CD8-positive, alpha-beta memory T cell (primary cell): ENCODE measurements at regions not wholly inside any gene's neighbourhood (a gene's known extent, or its start where the extent isn't known, plus 50 kb on each side); places are given as distances from the start of the nearest gene placed in this dataset.

Source experiments
- CTCF ChIA-PET: fragments of 350-600 bp; sonication (Branson Sonifier 250); formaldehyde crosslinking; loops from one replicate; lab custom pipeline; 2021; ENCODE audit warnings: antibody characterized with exemption; lab: Charles Lee
- POLR2A ChIA-PET: fragments of 350-600 bp; sonication (Branson Sonifier 250); formaldehyde crosslinking; loops from one replicate; lab custom pipeline; 2021; ENCODE audit warnings: antibody characterized with exemption; lab: Charles Lee
- DNase-seq, 5 donors: peaks; one replicate each; pipeline versions ENCODE4 v3.0.0 to v3.0.0-alpha.2; 2020 to 2022; ENCODE audit warnings: mixed read lengths in 1 of 5
- H3K27ac ChIP-seq: one replicate; pipeline ENCODE4 v1.7.0; 2013; ENCODE audit warnings: low read depth, mild to moderate bottlenecking, low read length, moderate library complexity
- H3K27me3 ChIP-seq: 2 replicates; pipeline ENCODE4 v1.7.0; 2013; ENCODE audit warnings: low read length, mild to moderate bottlenecking; ENCODE audit not compliant: insufficient read depth, poor library complexity, severe bottlenecking
- H3K36me3 ChIP-seq: 2 replicates; pipeline ENCODE4 v1.7.0; 2013; ENCODE audit warnings: mild to moderate bottlenecking, low read length, moderate library complexity; ENCODE audit not compliant: insufficient read depth
- H3K4me1 ChIP-seq: 2 replicates; pipeline ENCODE4 v1.7.0; 2013; ENCODE audit warnings: mild to moderate bottlenecking, low read length, moderate library complexity; ENCODE audit not compliant: insufficient read depth
- H3K4me3 ChIP-seq: 2 replicates; pipeline ENCODE4 v1.7.0; 2013; ENCODE audit warnings: mild to moderate bottlenecking, low read length
- H3K9me3 ChIP-seq: 2 replicates; pipeline ENCODE4 v1.7.0; 2013; ENCODE audit warnings: mild to moderate bottlenecking, low read length
- H3K27ac Mint-ChIP-seq, 8 donors: one replicate each; pipeline ENCODE4 v1.8.0; 2020 to 2021; ENCODE audit warnings: mixed read lengths in 8 of 8, mild to moderate bottlenecking in 6 of 8, inconsistent platforms in 3 of 8, moderate library complexity in 3 of 8
- H3K27me3 Mint-ChIP-seq, 2 donors: one replicate each; pipeline ENCODE4 v1.8.0; 2020 to 2021; ENCODE audit warnings: mixed read lengths in 2 of 2, mild to moderate bottlenecking in 1 of 2, moderate library complexity in 1 of 2
- H3K36me3 Mint-ChIP-seq, 3 donors: one replicate each; pipeline ENCODE4 v1.8.0; 2020 to 2021; ENCODE audit warnings: mixed read lengths in 3 of 3, inconsistent platforms in 1 of 3, mild to moderate bottlenecking in 1 of 3
- H3K4me1 Mint-ChIP-seq, 3 donors: one replicate each; pipeline ENCODE4 v1.8.0; 2020 to 2021; ENCODE audit warnings: mixed read lengths in 3 of 3, inconsistent platforms in 1 of 3, mild to moderate bottlenecking in 1 of 3
- H3K4me3 Mint-ChIP-seq, 7 donors: one replicate each; pipeline ENCODE4 v1.8.0; 2020 to 2021; ENCODE audit warnings: mixed read lengths in 7 of 7, mild to moderate bottlenecking in 6 of 7, moderate library complexity in 4 of 7, inconsistent platforms in 2 of 7
- H3K9me3 Mint-ChIP-seq, 5 donors: one replicate each; pipeline ENCODE4 v1.8.0; 2020 to 2022; ENCODE audit warnings: mixed read lengths in 5 of 5, mild to moderate bottlenecking in 3 of 5, moderate library complexity in 2 of 5, inconsistent platforms in 1 of 5

- Mint-ChIP-seq H3K36me3 (no peaks in the 10 kb centered on the region), H3K27ac (no peak overlapping the region), H3K9me3 (no peaks in the 10 kb centered on the region), H3K4me1 (no peaks in the 10 kb centered on the region), H3K4me3 (no peak overlapping the region), H3K27me3 (peaks cover 10 to 23% of the 10 kb centered on the region in 2 donors)
- no peaks in the 10 kb centered on the region for H3K9me3 ChIP-seq
- ChIA-PET CTCF (no interaction called here), POLR2A (no interaction called here)
- no peak for DNase-seq
- H3K4me1 ChIP-seq, result no peaks in the 10 kb centered on the region
- no peak overlapping the region for H3K4me3 ChIP-seq
- H3K27me3 ChIP-seq, result no peaks in the 10 kb centered on the region
- H3K27ac ChIP-seq, result no peak overlapping the region
- H3K36me3 ChIP-seq, result no peaks in the 10 kb centered on the region
Measured at GRCh38 chr9:86521977-86522376, 167.8 kb upstream of the TUT7 start.

- Histone ChIP-seq H3K27ac (no peak overlapping the region), H3K27me3 (no peaks in the 10 kb centered on the region), H3K36me3 (no peaks in the 10 kb centered on the region), H3K4me3 (no peak overlapping the region), H3K9me3 (no peaks in the 10 kb centered on the region), H3K4me1 (no peaks in the 10 kb centered on the region)
- CTCF ChIA-PET, result no interaction called here
- Mint-ChIP-seq H3K4me1 (no peaks in the 10 kb centered on the region), H3K36me3 (no peaks in the 10 kb centered on the region), H3K4me3 (no peak overlapping the region), H3K9me3 (no peaks in the 10 kb centered on the region), H3K27ac (no peak overlapping the region), H3K27me3 (peaks cover 10 to 17% of the 10 kb centered on the region in 2 donors)
- POLR2A ChIA-PET, result no interaction called here
- DNase-seq, result no peak
Measured at GRCh38 chr9:86521322-86521721, 167.1 kb upstream of the TUT7 start.

GRCh38 chr9:86519066-86519615 is 164.9 kb upstream of the TUT7 start:
- CTCF ChIA-PET, result no interaction called here
- no peaks in the 10 kb centered on the region for H3K4me1 ChIP-seq

DNA sequence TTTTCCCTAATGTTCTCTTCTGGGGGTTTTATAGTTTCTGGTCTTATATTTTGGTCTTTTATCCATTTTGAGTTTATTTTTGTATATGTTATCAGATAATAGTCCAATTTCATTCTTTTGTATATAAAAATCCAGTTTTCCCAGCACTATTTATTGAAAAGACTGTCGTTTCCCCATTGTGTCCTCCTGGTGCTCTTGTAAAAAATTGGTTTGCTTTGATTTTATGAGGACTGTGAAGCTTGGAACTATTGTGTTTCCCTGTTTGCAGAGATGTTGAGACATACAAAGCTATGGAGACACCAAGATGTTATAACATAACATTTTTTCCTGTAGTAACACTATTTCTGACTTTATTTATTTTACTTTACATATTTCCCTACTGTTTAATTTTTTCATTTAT is 163.3 kb upstream of the TUT7 start:
- ChIA-PET POLR2A (no interaction called here), CTCF (no interaction called here)
- H3K36me3 Mint-ChIP-seq, result no peaks in the 10 kb centered on the region
- Histone ChIP-seq H3K36me3 (no peaks in the 10 kb centered on the region), H3K9me3 (no peaks in the 10 kb centered on the region), H3K4me1 (no peaks in the 10 kb centered on the region), H3K27me3 (no peaks in the 10 kb centered on the region), H3K27ac (no peak overlapping the region), H3K4me3 (no peak overlapping the region)
- no peak for DNase-seq
- no peak overlapping the region for H3K4me3 Mint-ChIP-seq
- no peaks in the 10 kb centered on the region for H3K4me1 Mint-ChIP-seq
- H3K27ac Mint-ChIP-seq, result no peak overlapping the region
- no peaks in the 10 kb centered on the region for H3K9me3 Mint-ChIP-seq
- peaks cover 0 to 10% of the 10 kb centered on the region in 2 donors for H3K27me3 Mint-ChIP-seq

More at GRCh38 chr9:86519066-86519615, 164.9 kb upstream of the TUT7 start:
- POLR2A ChIA-PET, result no interaction called here
- Mint-ChIP-seq H3K9me3 (no peaks in the 10 kb centered on the region), H3K36me3 (no peaks in the 10 kb centered on the region), H3K4me3 (no peak overlapping the region), H3K4me1 (no peaks in the 10 kb centered on the region), H3K27ac (no peak overlapping the region), H3K27me3 (peaks cover 2 to 10% of the 10 kb centered on the region in 2 donors)
- H3K36me3 ChIP-seq, result no peaks in the 10 kb centered on the region
- DNase-seq, result no peak
- H3K4me3 ChIP-seq, result no peak overlapping the region
- no peak overlapping the region for H3K27ac ChIP-seq
- H3K9me3 ChIP-seq, result no peaks in the 10 kb centered on the region
- no peaks in the 10 kb centered on the region for H3K27me3 ChIP-seq

DNA sequence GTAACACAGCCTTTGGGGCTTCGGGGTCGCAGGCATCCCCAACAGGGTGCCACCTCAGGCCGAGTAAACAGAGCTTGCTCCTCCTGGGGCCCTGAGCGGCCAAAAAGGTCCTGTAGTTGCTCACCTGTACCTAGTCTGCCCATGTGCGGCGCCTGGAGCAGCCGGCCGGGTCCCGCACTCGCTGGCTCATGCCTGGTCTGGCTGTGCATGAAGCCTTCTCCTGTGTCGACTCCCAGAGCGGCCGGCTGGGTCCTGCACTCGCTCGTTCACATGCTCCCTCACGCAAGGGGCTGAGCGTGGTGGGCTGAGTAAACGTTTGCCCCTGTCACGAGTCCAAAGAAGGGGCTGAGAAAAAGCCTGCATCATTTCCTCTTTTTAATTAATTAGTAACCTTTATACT is 162.4 kb upstream of the TUT7 start:
- H3K36me3 Mint-ChIP-seq, result no peaks in the 10 kb centered on the region
- Histone ChIP-seq H3K9me3 (no peaks in the 10 kb centered on the region), H3K4me1 (no peaks in the 10 kb centered on the region), H3K36me3 (no peaks in the 10 kb centered on the region), H3K27me3 (no peaks in the 10 kb centered on the region), H3K27ac (no peak overlapping the region), H3K4me3 (no peak overlapping the region)
- no peaks in the 10 kb centered on the region for H3K4me1 Mint-ChIP-seq
- POLR2A ChIA-PET, result no interaction called here
- H3K27ac Mint-ChIP-seq, result no peak overlapping the region
- H3K4me3 Mint-ChIP-seq, result no peak overlapping the region
- no peak for DNase-seq
- H3K9me3 Mint-ChIP-seq, result no peaks in the 10 kb centered on the region
- H3K27me3 Mint-ChIP-seq, result peaks cover 0 to 10% of the 10 kb centered on the region in 2 donors
- CTCF ChIA-PET, result no interaction called here

GRCh38 chr9:86515221-86515620 is 161.0 kb upstream of the TUT7 start:
- no peak overlapping the region for H3K27ac ChIP-seq
- CTCF ChIA-PET, result no interaction called here
- H3K27ac Mint-ChIP-seq, result no peak overlapping the region
- DNase-seq, result no peak
- H3K36me3 ChIP-seq, result no peaks in the 10 kb centered on the region
- H3K9me3 Mint-ChIP-seq, result no peaks in the 10 kb centered on the region
- H3K27me3 Mint-ChIP-seq, result peaks cover 0 to 4% of the 10 kb centered on the region in 2 donors
- no peaks in the 10 kb centered on the region for H3K27me3 ChIP-seq
- H3K36me3 Mint-ChIP-seq, result no peaks in the 10 kb centered on the region
- no peaks in the 10 kb centered on the region for H3K9me3 ChIP-seq
- no peaks in the 10 kb centered on the region for H3K4me1 ChIP-seq
- no peaks in the 10 kb centered on the region for H3K4me1 Mint-ChIP-seq
- POLR2A ChIA-PET, result no interaction called here
- H3K4me3 Mint-ChIP-seq, result no peak overlapping the region
- H3K4me3 ChIP-seq, result no peak overlapping the region

GRCh38 chr9:86513429-86513828 is 159.2 kb upstream of the TUT7 start:
- H3K27me3 Mint-ChIP-seq, result peaks cover 0 to 4% of the 10 kb centered on the region in 2 donors
- POLR2A ChIA-PET, result no interaction called here
- H3K27me3 ChIP-seq, result no peaks in the 10 kb centered on the region
- H3K9me3 Mint-ChIP-seq, result no peaks in the 10 kb centered on the region
- no peak for DNase-seq
- CTCF ChIA-PET, result no interaction called here
- no peak overlapping the region for H3K27ac Mint-ChIP-seq
- H3K4me3 Mint-ChIP-seq, result no peak overlapping the region
- H3K36me3 ChIP-seq, result no peaks in the 10 kb centered on the region
- H3K4me1 Mint-ChIP-seq, result no peaks in the 10 kb centered on the region
- H3K4me3 ChIP-seq, result no peak overlapping the region
- H3K27ac ChIP-seq, result no peak overlapping the region
- H3K9me3 ChIP-seq, result no peaks in the 10 kb centered on the region
- no peaks in the 10 kb centered on the region for H3K36me3 Mint-ChIP-seq
- no peaks in the 10 kb centered on the region for H3K4me1 ChIP-seq

GRCh38 chr9:86512929-86513328 is 158.7 kb upstream of the TUT7 start:
- no peaks in the 10 kb centered on the region for H3K27me3 ChIP-seq
- H3K27ac ChIP-seq, result no peak overlapping the region
- Mint-ChIP-seq H3K4me1 (no peaks in the 10 kb centered on the region), H3K4me3 (no peak overlapping the region), H3K36me3 (no peaks in the 10 kb centered on the region), H3K27ac (no peak overlapping the region), H3K9me3 (no peaks in the 10 kb centered on the region), H3K27me3 (peaks cover 0 to 6% of the 10 kb centered on the region in 2 donors)
- no peaks in the 10 kb centered on the region for H3K4me1 ChIP-seq
- no peaks in the 10 kb centered on the region for H3K9me3 ChIP-seq
- POLR2A ChIA-PET, result no interaction called here
- CTCF ChIA-PET, result no interaction called here
- no peak overlapping the region for H3K4me3 ChIP-seq
- no peaks in the 10 kb centered on the region for H3K36me3 ChIP-seq
- no peak for DNase-seq
